Stomach (tissue), 8 donors: ENCODE measurements at regions not wholly inside any gene's neighbourhood (a gene's known extent, or its start where the extent isn't known, plus 50 kb on each side); places are given as distances from the start of the nearest gene placed in this dataset.
"Not testable (repeated sequence)": the region's sequence is repeated elsewhere in the genome, so short reads cannot be mapped to it uniquely, and the experiment has no call there.

Experiments used
- DNase-seq, 2 donors: peaks; one replicate each; pipeline versions ENCODE4 v3.0.0 to v3.0.0-alpha.2; 2013 to 2019
- H3K27ac ChIP-seq, 5 donors: fragments of 200-600 bp in 4 of 5; sonication (generic) in 4 of 5; one replicate each; pipeline ENCODE4 v1.5.1; 2013 to 2019; ENCODE audit warnings: mild to moderate bottlenecking in 1 of 5, moderate library complexity in 1 of 5
- H3K27me3 ChIP-seq, 3 donors: fragments of 200-600 bp; sonication (generic); one replicate each; pipeline ENCODE4 v1.5.1; 2017 to 2019; ENCODE audit warnings: mixed run types in 1 of 3
- H3K36me3 ChIP-seq, 4 donors: fragments of 200-600 bp; sonication (generic); 1 replicate in 3 of 4; 2 replicates in 1 of 4; pipeline ENCODE4 v1.5.1; 2016 to 2019
- H3K4me1 ChIP-seq, 4 donors: fragments of 200-600 bp; sonication (generic); one replicate each; pipeline ENCODE4 v1.5.1; 2016 to 2019
- H3K4me3 ChIP-seq, 4 donors: fragments of 200-600 bp; sonication (generic) in 3 of 4; one replicate each; pipeline ENCODE4 v1.5.1; 2016 to 2019; ENCODE audit warnings: mild to moderate bottlenecking in 1 of 4
- H3K9me3 ChIP-seq, 4 donors: fragments of 200-600 bp; sonication (generic); one replicate each; pipeline ENCODE4 v1.5.1; 2016 to 2019
- EP300 ChIP-seq: sonication (generic); formaldehyde crosslinking; IDR thresholded peaks from one replicate; pipeline ENCODE4 v1.6.1; 2017; ENCODE audit warnings: antibody characterized with exemption
- POLR2A ChIP-seq, 4 donors: fragments of 450-650 bp; IDR thresholded peaks; one replicate each; pipeline ENCODE4 v1.6.1; 2016; ENCODE audit warnings: antibody characterized with exemption in 4 of 4, control low read depth in 2 of 4, mild to moderate bottlenecking in 1 of 4, moderate library complexity in 1 of 4
- POLR2AphosphoS5 ChIP-seq, 3 donors: sonication (generic); formaldehyde crosslinking; IDR thresholded peaks; one replicate each; pipeline ENCODE4 v1.6.1; 2016; ENCODE audit warnings: antibody characterized with exemption in 3 of 3
- WGBS, 5 donors: extraction: QIAGEN DNeasy Blood & Tissue Kit in 3 of 5; methylation state at CpG; one replicate each; pipeline versions ENCODE4 v1.1.5 to v1.1.7; 2013 to 2018; 5-methylcytosine and 5-hydroxymethylcytosine counted together
- intact Hi-C: fragments of 100-400 bp; cut with DNase I; formaldehyde crosslinking; loops from one replicate; pipeline ENCODE4 v1.15.1; 2023; ENCODE audit warnings: low total_unique reads
- TF ChIP-seq, protein P1 (sequence below), 7 experiments: fragments of 450-650 bp in 4 of 7; fragments of 200-600 bp in 3 of 7; sonication (generic) in 3 of 7; IDR thresholded peaks; one replicate each; pipeline ENCODE4 v1.5.1; 2016 to 2019; ENCODE audit warnings: antibody characterized with exemption in 7 of 7, control low read depth in 2 of 7, mild to moderate bottlenecking in 1 of 7
- donor health status: healthy with polysubstance abuse.
- donor health status: Bipolar disorder and iron deficiency.
- donor health status: healthy.

GRCh38 chr1:30660241-30660640 lies 63.1 kb downstream of the MATN1 start:
- peaks cover 0 to 31% (median 4%) of the 10 kb centered on the region in 3 donors for H3K27me3 ChIP-seq
- H3K36me3 ChIP-seq = no peaks in the 10 kb centered on the region
- no peak for DNase-seq
- no peaks in the 10 kb centered on the region for H3K9me3 ChIP-seq
- WGBS, 5 donors = 70 to 83% (median 73%) methylated on average over 8 of the region's 8 CpGs
- intact Hi-C loops = no loop called here
- H3K27ac ChIP-seq = no peak overlapping the region
- H3K4me3 ChIP-seq = no peak overlapping the region
- no peaks in the 10 kb centered on the region for H3K4me1 ChIP-seq
- TF ChIP-seq POLR2A (IDR thresholded peaks at IDR 0.05) (no peak), EP300 (no peak), POLR2AphosphoS5 (IDR thresholded peaks at IDR 0.05) (no peak)
- TF ChIP-seq, protein P1, sequence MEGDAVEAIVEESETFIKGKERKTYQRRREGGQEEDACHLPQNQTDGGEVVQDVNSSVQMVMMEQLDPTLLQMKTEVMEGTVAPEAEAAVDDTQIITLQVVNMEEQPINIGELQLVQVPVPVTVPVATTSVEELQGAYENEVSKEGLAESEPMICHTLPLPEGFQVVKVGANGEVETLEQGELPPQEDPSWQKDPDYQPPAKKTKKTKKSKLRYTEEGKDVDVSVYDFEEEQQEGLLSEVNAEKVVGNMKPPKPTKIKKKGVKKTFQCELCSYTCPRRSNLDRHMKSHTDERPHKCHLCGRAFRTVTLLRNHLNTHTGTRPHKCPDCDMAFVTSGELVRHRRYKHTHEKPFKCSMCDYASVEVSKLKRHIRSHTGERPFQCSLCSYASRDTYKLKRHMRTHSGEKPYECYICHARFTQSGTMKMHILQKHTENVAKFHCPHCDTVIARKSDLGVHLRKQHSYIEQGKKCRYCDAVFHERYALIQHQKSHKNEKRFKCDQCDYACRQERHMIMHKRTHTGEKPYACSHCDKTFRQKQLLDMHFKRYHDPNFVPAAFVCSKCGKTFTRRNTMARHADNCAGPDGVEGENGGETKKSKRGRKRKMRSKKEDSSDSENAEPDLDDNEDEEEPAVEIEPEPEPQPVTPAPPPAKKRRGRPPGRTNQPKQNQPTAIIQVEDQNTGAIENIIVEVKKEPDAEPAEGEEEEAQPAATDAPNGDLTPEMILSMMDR (IDR thresholded peaks at IDR 0.05) = no peak

DNA sequence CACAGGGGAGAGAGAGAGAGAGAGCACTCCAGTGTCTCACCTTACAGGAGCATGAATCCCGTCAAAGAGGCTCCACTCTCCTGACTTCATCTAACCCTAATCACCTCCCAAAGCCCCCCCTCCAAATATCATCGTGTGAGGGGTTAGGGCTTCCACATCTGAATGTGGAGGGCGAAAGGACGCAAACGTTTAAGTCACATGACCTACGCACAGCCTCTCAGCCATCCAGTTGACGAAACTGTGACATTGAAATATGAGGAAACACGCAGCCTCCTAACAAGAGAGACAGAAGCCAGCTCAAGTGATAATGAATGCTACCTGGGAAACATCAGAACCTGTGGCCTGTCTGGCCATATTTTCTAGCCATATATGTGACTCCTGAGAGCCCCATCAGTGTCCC lies 63.7 kb downstream of the MATN1 start:
- no peaks in the 10 kb centered on the region for H3K36me3 ChIP-seq
- no peaks in the 10 kb centered on the region for H3K4me1 ChIP-seq
- no peak overlapping the region for H3K4me3 ChIP-seq
- WGBS, 5 donors = 43 to 62% (median 51%) methylated on average over 8 of the region's 8 CpGs
- DNase-seq = no peak
- peaks cover 0 to 31% (median 4%) of the 10 kb centered on the region in 3 donors for H3K27me3 ChIP-seq
- no peaks in the 10 kb centered on the region for H3K9me3 ChIP-seq
- TF ChIP-seq EP300 (no peak), POLR2AphosphoS5 (IDR thresholded peaks at IDR 0.05) (no peak), POLR2A (IDR thresholded peaks at IDR 0.05) (no peak)
- TF ChIP-seq, protein P1 (IDR thresholded peaks at IDR 0.05) = no peak
- H3K27ac ChIP-seq = no peak overlapping the region
- intact Hi-C loops = loop anchor here (10.0 kb wide), 1 partner anchor 1105 kb away; no protein-coding TSS in a partner anchor

- H3K27me3 ChIP-seq = peaks cover 0 to 40% (median 4%) of the 10 kb centered on the region in 3 donors
- H3K9me3 ChIP-seq, H3K4me1 ChIP-seq, H3K4me3 ChIP-seq, H3K36me3 ChIP-seq, H3K27ac ChIP-seq, DNase-seq: not testable (repeated sequence)
- intact Hi-C loops = loop anchor here (10.0 kb wide), 1 partner anchor 1104 kb away; no protein-coding TSS in a partner anchor
- WGBS, 5 donors = 73 to 97% (median 84%) methylated on average over 4 of the region's 4 CpGs
These were observed 65.0 kb downstream of the MATN1 start for GRCh38 chr1:30658375-30658774.

DNA sequence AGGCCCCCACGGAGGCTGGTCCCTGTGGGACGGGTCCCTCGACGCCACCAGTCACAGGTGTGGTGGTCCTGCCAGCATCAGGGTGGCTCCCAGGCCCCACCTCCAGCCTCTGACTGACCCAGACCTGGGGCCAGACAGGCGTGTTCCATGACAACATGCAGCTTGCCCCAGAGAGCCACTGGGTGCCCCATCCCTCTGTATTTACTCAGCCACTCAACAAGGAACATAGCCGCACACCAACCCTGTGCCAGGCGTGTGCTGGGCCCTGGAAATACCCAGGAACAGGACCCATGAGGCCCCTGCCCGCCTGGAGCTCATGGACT lies 65.4 kb downstream of the MATN1 start:
- Histone ChIP-seq H3K4me3 (no peak overlapping the region), H3K4me1 (no peaks in the 10 kb centered on the region), H3K9me3 (no peaks in the 10 kb centered on the region), H3K36me3 (no peaks in the 10 kb centered on the region), H3K27ac (no peak overlapping the region), H3K27me3 (peaks cover 0 to 44% (median 4%) of the 10 kb centered on the region in 3 donors)
- no peak for DNase-seq
- no peak for TF ChIP-seq EP300
- TF ChIP-seq POLR2AphosphoS5 (IDR thresholded peaks at IDR 0.05) = no peak
- no peak for TF ChIP-seq POLR2A (IDR thresholded peaks at IDR 0.05)
- TF ChIP-seq, protein P1 (IDR thresholded peaks at IDR 0.05) = no peak
- 57 to 66% (median 59%) methylated on average over 2 to 8 of the region's 8 CpGs; no CpG with 5 or more reads in 1 of the 5 donors for WGBS, 5 donors
- intact Hi-C loops = loop anchor here (10.0 kb wide), 1 partner anchor 1103 kb away; no protein-coding TSS in a partner anchor

DNA sequence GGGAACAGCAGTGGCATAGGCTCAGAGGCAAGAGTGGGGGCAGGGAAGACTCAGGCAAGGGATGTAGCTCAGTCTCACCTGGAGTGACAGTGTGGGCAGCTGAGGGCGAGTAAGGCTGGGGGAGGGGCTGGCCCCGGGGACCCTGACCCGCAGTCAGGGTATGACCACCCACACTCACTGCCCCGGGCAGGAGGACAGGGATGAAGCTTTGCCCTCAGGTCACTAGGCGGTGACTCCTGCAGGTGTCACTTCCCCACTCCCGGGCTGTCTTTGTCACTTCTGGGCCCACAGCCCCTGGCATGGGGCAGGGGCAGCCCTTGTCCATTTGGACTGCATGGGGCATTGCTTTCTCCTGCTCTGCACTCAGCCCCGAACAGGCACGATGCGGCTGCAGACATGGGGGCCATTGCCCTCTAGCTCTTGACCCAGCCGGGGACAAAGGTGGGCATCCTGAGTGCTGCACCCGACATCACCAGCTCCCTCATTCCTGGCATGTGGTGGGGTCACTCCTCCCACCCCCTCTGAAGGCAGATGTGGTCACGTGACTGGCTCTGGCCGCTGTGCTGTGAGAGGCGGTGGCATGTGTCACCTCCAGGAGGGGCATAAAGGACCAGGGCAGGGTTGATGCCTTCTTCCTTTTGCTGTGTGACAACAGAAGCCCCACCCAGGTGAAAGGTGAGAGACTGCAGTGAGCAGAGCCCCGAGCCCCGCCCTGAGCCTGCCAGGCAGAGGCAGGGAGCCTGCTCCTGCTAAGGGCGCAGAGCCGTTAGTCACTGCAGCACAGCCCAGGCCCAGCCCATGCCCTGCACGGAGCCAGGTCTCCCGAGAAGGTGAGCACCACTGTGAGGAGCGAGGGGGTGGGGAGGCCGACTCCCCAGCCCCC lies 66.0 kb downstream of the MATN1 start:
- Histone ChIP-seq H3K4me1 (no peaks in the 10 kb centered on the region), H3K27ac (no peak overlapping the region), H3K4me3 (no peak overlapping the region), H3K27me3 (peaks cover 0 to 50% (median 4%) of the 10 kb centered on the region in 3 donors), H3K36me3 (no peaks in the 10 kb centered on the region), H3K9me3 (no peaks in the 10 kb centered on the region)
- TF ChIP-seq EP300 (no peak), POLR2A (IDR thresholded peaks at IDR 0.05) (no peak), POLR2AphosphoS5 (IDR thresholded peaks at IDR 0.05) (no peak)
- TF ChIP-seq, protein P1 (IDR thresholded peaks at IDR 0.05) = no peak
- intact Hi-C loops = loop anchor here (10.0 kb wide), 1 partner anchor 1103 kb away; no protein-coding TSS in a partner anchor
- peak; percentile 34 to 52 for DNase-seq
- WGBS, 5 donors = 42 to 60% (median 48%) methylated on average over 11 to 22 of the region's 22 CpGs
